Thyroid gland (tissue), 4 donors: ENCODE measurements at regions not wholly inside any gene's neighbourhood (a gene's known extent, or its start where the extent isn't known, plus 50 kb on each side); places are given as distances from the start of the nearest gene placed in this dataset.

Source experiments
- CTCF ChIP-seq, 6 experiments: fragments of 200-600 bp in 3 of 6; fragments of 450-650 bp in 3 of 6; sonication (generic) in 3 of 6; IDR thresholded peaks; one replicate each; pipeline ENCODE4 v1.5.1; 2016 to 2019; ENCODE audit warnings: antibody characterized with exemption in 6 of 6, mild to moderate bottlenecking in 2 of 6, inconsistent platforms in 1 of 6, moderate library complexity in 1 of 6
- POLR2A ChIP-seq, 2 donors: fragments of 450-650 bp; IDR thresholded peaks; one replicate each; pipeline ENCODE4 v1.6.1; 2017; ENCODE audit warnings: antibody characterized with exemption in 2 of 2, mild to moderate bottlenecking in 2 of 2, moderate library complexity in 1 of 2

- TF ChIP-seq POLR2A (IDR thresholded peaks at IDR 0.05) (no peak), CTCF (IDR thresholded peaks at IDR 0.05) (no peak)
Measured at GRCh38 chr6:81085431-81085790, 667.1 kb downstream of the TENT5A start.
